MCF 10A (cell line): ENCODE measurements at regions not wholly inside any gene's neighbourhood (a gene's known extent, or its start where the extent isn't known, plus 50 kb on each side); places are given as distances from the start of the nearest gene placed in this dataset.

Source experiments
- BruUV-seq: library from RNA; stranded (reverse); fragments of 400-500 nt; replicated peaks from 2 replicates; lab custom pipeline; 2021; lab: Mats Ljungman, UMichigan
- CTCF ChIA-PET: fragments of 300-600 bp; sonication (Branson Sonifier 250); formaldehyde crosslinking; extraction: SDS; loops from one replicate; lab custom pipeline; 2021; ENCODE audit warnings: antibody characterized with exemption, inconsistent platforms; lab: Yijun Ruan, JAX
- POLR2A ChIA-PET: fragments of 300-600, 350-650 bp; sonication (Branson Sonifier 250); formaldehyde crosslinking; extraction: SDS; loops from one replicate; lab custom pipeline; 2020; ENCODE audit warnings: antibody characterized with exemption, inconsistent platforms; lab: Yijun Ruan, JAX
- DNase-seq: peaks from one replicate; pipeline ENCODE4 v3.0.0-alpha.2; 2018; ENCODE audit not compliant: unreplicated experiment
- H3K27ac Mint-ChIP-seq: one replicate; pipeline ENCODE4 v1.8.0; 2022; ENCODE audit warnings: mild to moderate bottlenecking, low read depth, mixed read lengths; ENCODE audit not compliant: unreplicated experiment
- H3K27me3 Mint-ChIP-seq: one replicate; pipeline ENCODE4 v1.8.0; 2022; ENCODE audit warnings: mixed read lengths; ENCODE audit not compliant: insufficient read depth, unreplicated experiment
- H3K36me3 Mint-ChIP-seq: one replicate; pipeline ENCODE4 v1.8.0; 2022; ENCODE audit warnings: mild to moderate bottlenecking, moderate library complexity, mixed read lengths; ENCODE audit not compliant: insufficient read depth, unreplicated experiment
- H3K4me1 Mint-ChIP-seq: one replicate; pipeline ENCODE4 v1.8.0; 2022; ENCODE audit warnings: mixed read lengths; ENCODE audit not compliant: insufficient read depth, unreplicated experiment
- H3K4me3 Mint-ChIP-seq: one replicate; pipeline ENCODE4 v1.8.0; 2022; ENCODE audit warnings: mild to moderate bottlenecking, moderate library complexity, mixed read lengths; ENCODE audit not compliant: unreplicated experiment
- H3K9me3 Mint-ChIP-seq: one replicate; pipeline ENCODE4 v1.8.0; 2022; ENCODE audit warnings: mixed read lengths; ENCODE audit not compliant: unreplicated experiment
- CTCF ChIP-seq: fragments of 200-600 bp; IDR thresholded peaks from one replicate; pipeline ENCODE4 v1.8.0; 2022; ENCODE audit warnings: antibody characterized with exemption, mild to moderate bottlenecking; ENCODE audit not compliant: unreplicated experiment
- intact Hi-C: fragments of 100-400 bp; cut with micrococcal nuclease; formaldehyde crosslinking; loops from 2 replicates; pipeline ENCODE4 v1.14.1; 2022

GRCh38 chr3:141669434-141669833, 68.7 kb upstream of the RNF7 start:
- Mint-ChIP-seq H3K27ac (no peak overlapping the region), H3K4me3 (no peak overlapping the region), H3K36me3 (peaks cover 5% of the 10 kb centered on the region), H3K9me3 (peaks cover 15% of the 10 kb centered on the region), H3K27me3 (peaks cover 12% of the 10 kb centered on the region), H3K4me1 (no peaks in the 10 kb centered on the region)
- ChIA-PET POLR2A (no interaction called here), CTCF (no interaction called here)
- intact Hi-C loops, result no loop called here
- no TSS peak for BruUV-seq
- no peak for DNase-seq
- no peak for TF ChIP-seq CTCF

- no peak for DNase-seq
- H3K36me3 Mint-ChIP-seq, result no peaks in the 10 kb centered on the region
- POLR2A ChIA-PET, result no interaction called here
- peaks cover 7% of the 10 kb centered on the region for H3K9me3 Mint-ChIP-seq
- no peak for TF ChIP-seq CTCF
- CTCF ChIA-PET, result no interaction called here
- H3K4me1 Mint-ChIP-seq, result peaks cover 5% of the 10 kb centered on the region
- no TSS peak for BruUV-seq
- no peak overlapping the region for H3K27ac Mint-ChIP-seq
- H3K27me3 Mint-ChIP-seq, result no peaks in the 10 kb centered on the region
- intact Hi-C loops, result no loop called here
- H3K4me3 Mint-ChIP-seq, result no peak overlapping the region
These were observed 60.4 kb upstream of the RNF7 start for GRCh38 chr3:141677701-141678100.

- peaks cover 5% of the 10 kb centered on the region for H3K4me1 Mint-ChIP-seq
- intact Hi-C loops, result no loop called here
- H3K27me3 Mint-ChIP-seq, result no peaks in the 10 kb centered on the region
- no peaks in the 10 kb centered on the region for H3K36me3 Mint-ChIP-seq
- H3K27ac Mint-ChIP-seq, result no peak overlapping the region
- H3K4me3 Mint-ChIP-seq, result no peak overlapping the region
- POLR2A ChIA-PET, result no interaction called here
- CTCF ChIA-PET, result no interaction called here
- no TSS peak for BruUV-seq
- DNase-seq, result peak; percentile 82
- TF ChIP-seq CTCF, result no peak
- peaks cover 7% of the 10 kb centered on the region for H3K9me3 Mint-ChIP-seq
These were observed 57.3 kb upstream of the RNF7 start for GRCh38 chr3:141680620-141681389.

GRCh38 chr3:141681390-141681780, 56.7 kb upstream of the RNF7 start:
- intact Hi-C loops, result no loop called here
- Mint-ChIP-seq H3K4me1 (peaks cover 10% of the 10 kb centered on the region), H3K4me3 (no peak overlapping the region), H3K9me3 (peaks cover 7% of the 10 kb centered on the region), H3K27me3 (no peaks in the 10 kb centered on the region), H3K36me3 (no peaks in the 10 kb centered on the region), H3K27ac (no peak overlapping the region)
- no peak for TF ChIP-seq CTCF
- CTCF ChIA-PET, result no interaction called here
- POLR2A ChIA-PET, result no interaction called here
- BruUV-seq, result no TSS peak
- DNase-seq, result no peak
